CD14-positive monocyte (primary cell): ENCODE measurements at regions not wholly inside any gene's neighbourhood (a gene's known extent, or its start where the extent isn't known, plus 50 kb on each side); places are given as distances from the start of the nearest gene placed in this dataset.

ENCODE experiments used
- DNase-seq, 3 donors: peaks; one replicate each; pipeline ENCODE4 v3.0.0-alpha.2; 2011 to 2022
- H2AFZ ChIP-seq: 2 replicates; pipeline ENCODE4 v1.6.0; 2012; ENCODE audit warnings: mild to moderate bottlenecking, low read depth, low read length, inconsistent platforms; ENCODE audit not compliant: insufficient read depth, poor library complexity, severe bottlenecking
- H3K27ac ChIP-seq, 2 donors: 1 replicate in 1 of 2; 2 replicates in 1 of 2; pipeline ENCODE4 v1.5.1; 2012 to 2013; ENCODE audit warnings: low read length in 2 of 2, control low read depth in 1 of 2, inconsistent platforms in 1 of 2, low read depth in 1 of 2, mild to moderate bottlenecking in 1 of 2
- H3K27me3 ChIP-seq, 2 donors: one replicate each; pipeline versions ENCODE4 v1.6.0 to v1.6.1; 2011 to 2013; ENCODE audit warnings: low read length in 2 of 2; ENCODE audit not compliant: control insufficient read depth in 2 of 2, insufficient read depth in 2 of 2
- H3K36me3 ChIP-seq, 2 donors: replicated peaks in 1 of 2; 1 replicate in 1 of 2; 2 replicates in 1 of 2; pipeline versions ENCODE4 v1.5.1 to v1.6.1; 2012 to 2013; ENCODE audit warnings: low read length in 2 of 2, control low read depth in 1 of 2, inconsistent platforms in 1 of 2, mild to moderate bottlenecking in 1 of 2; ENCODE audit not compliant: insufficient read depth in 2 of 2, control insufficient read depth in 1 of 2
- H3K4me1 ChIP-seq, 2 donors: 1 replicate in 1 of 2; 2 replicates in 1 of 2; pipeline versions ENCODE4 v1.5.1 to v1.6.1; 2012 to 2013; ENCODE audit warnings: low read length in 2 of 2, control low read depth in 1 of 2, inconsistent platforms in 1 of 2, mild to moderate bottlenecking in 1 of 2, moderate library complexity in 1 of 2; ENCODE audit not compliant: insufficient read depth in 2 of 2, control insufficient read depth in 1 of 2
- H3K4me2 ChIP-seq: replicated peaks from 2 replicates; pipeline ENCODE3; 2012; ENCODE audit warnings: low read length, moderate library complexity, mild to moderate bottlenecking; ENCODE audit not compliant: poor library complexity, severe bottlenecking; ENCODE audit errors: extremely low read depth
- H3K4me3 ChIP-seq, 3 experiments: fragments of 200-600 bp in 1 of 3; sonication (generic) in 1 of 3; replicated peaks in 1 of 3; 1 replicate in 2 of 3; 2 replicates in 1 of 3; pipeline ENCODE4 v1.5.1; 2011 to 2013; ENCODE audit warnings: low read length in 3 of 3, mild to moderate bottlenecking in 3 of 3, control low read depth in 2 of 3, low read depth in 2 of 3, inconsistent platforms in 1 of 3, moderate library complexity in 1 of 3
- H3K79me2 ChIP-seq: 2 replicates; pipeline ENCODE4 v1.6.0; 2012; ENCODE audit warnings: mild to moderate bottlenecking, control low read depth, inconsistent platforms, low read length, moderate library complexity; ENCODE audit not compliant: insufficient read depth
- H3K9ac ChIP-seq: 2 replicates; pipeline ENCODE4 v1.6.0; 2017; ENCODE audit warnings: low read length, mild to moderate bottlenecking; ENCODE audit not compliant: insufficient read depth, poor library complexity, severe bottlenecking
- H3K9me3 ChIP-seq, 2 donors: replicated peaks in 1 of 2; 1 replicate in 1 of 2; 2 replicates in 1 of 2; pipeline versions ENCODE4 v1.5.1 to v1.6.1; 2012 to 2013; ENCODE audit warnings: low read length in 2 of 2, control low read depth in 1 of 2; ENCODE audit not compliant: control insufficient read depth in 1 of 2, insufficient read depth in 1 of 2
- H4K20me1 ChIP-seq: 2 replicates; pipeline ENCODE4 v1.6.0; 2012; ENCODE audit warnings: mild to moderate bottlenecking, low read length, control low read depth, moderate library complexity; ENCODE audit not compliant: insufficient read depth
- H3K27ac Mint-ChIP-seq, 7 donors: one replicate each; pipeline ENCODE4 v1.8.0; 2020; ENCODE audit warnings: mild to moderate bottlenecking in 7 of 7, mixed read lengths in 7 of 7, moderate library complexity in 6 of 7, inconsistent platforms in 2 of 7
- H3K27me3 Mint-ChIP-seq, 3 donors: one replicate each; pipeline ENCODE4 v1.8.0; 2021 to 2022; ENCODE audit warnings: low read depth in 3 of 3, mild to moderate bottlenecking in 3 of 3, mixed read lengths in 3 of 3, moderate library complexity in 3 of 3, inconsistent platforms in 1 of 3
- H3K36me3 Mint-ChIP-seq, 2 donors: one replicate each; pipeline ENCODE4 v1.8.0; 2020; ENCODE audit warnings: mixed read lengths in 2 of 2, inconsistent platforms in 1 of 2, mild to moderate bottlenecking in 1 of 2
- H3K4me1 Mint-ChIP-seq: one replicate; pipeline ENCODE4 v1.8.0; 2020; ENCODE audit warnings: mild to moderate bottlenecking, mixed read lengths
- H3K4me3 Mint-ChIP-seq, 2 donors: one replicate each; pipeline ENCODE4 v1.8.0; 2020; ENCODE audit warnings: mild to moderate bottlenecking in 2 of 2, mixed read lengths in 2 of 2, moderate library complexity in 1 of 2
- H3K9me3 Mint-ChIP-seq, 7 donors: one replicate each; pipeline ENCODE4 v1.8.0; 2020 to 2022; ENCODE audit warnings: mixed read lengths in 7 of 7, mild to moderate bottlenecking in 6 of 7, moderate library complexity in 6 of 7, inconsistent platforms in 2 of 7
- CTCF ChIP-seq: fragments of 200-600 bp; IDR thresholded peaks from one replicate; pipeline ENCODE4 v1.8.0; 2022; ENCODE audit warnings: antibody characterized with exemption, mild to moderate bottlenecking
- WGBS: methylation state at CpG from one replicate; pipeline ENCODE4 v1.1.5; 2013; ENCODE audit warnings: missing lambda C conversion rate; ENCODE audit not compliant: insufficient coverage; 5-methylcytosine and 5-hydroxymethylcytosine counted together
- intact Hi-C, 2 donors: fragments of 100-400 bp; cut with micrococcal nuclease; formaldehyde crosslinking; loops; one replicate each; pipeline versions ENCODE4 v1.15.0 to v1.15.1; 2023

DNA sequence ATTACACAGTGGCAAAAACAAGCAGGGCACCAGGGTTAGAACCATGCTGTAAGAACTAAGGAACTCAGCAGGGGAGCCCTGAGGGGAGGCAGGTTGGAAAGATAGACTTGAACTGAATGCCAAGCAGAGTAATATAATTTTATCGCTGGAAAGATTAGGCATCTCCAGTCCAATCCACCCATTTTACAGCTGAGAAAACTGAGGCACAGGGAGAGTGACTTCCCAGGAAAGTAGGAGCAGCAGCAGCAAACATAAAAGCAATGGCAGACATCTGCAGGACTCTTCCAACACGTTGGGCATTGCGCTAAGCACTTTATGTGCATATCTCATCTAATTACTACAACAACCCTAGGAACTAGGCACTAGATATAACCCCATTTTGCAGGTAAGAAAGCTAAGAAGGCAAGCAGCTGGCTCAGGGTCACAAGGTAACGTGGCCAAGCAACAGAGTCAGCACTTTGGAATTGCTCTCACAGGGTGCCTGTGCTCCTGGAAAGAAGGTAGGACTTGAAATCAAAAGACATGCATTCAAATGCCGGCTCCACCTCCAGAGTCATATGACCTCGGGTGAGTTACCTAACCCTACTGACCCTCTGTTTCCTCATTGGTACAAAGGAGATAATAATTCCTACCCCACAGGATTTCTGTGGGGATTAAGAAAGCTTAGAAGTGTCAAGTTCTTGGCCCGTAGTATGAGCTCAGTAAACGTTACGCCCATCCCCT lies 215.3 kb downstream of the BARX2 start:
- H4K20me1 ChIP-seq: no peaks in the 10 kb centered on the region
- Mint-ChIP-seq H3K27ac (no peak overlapping the region), H3K4me1 (no peaks in the 10 kb centered on the region), H3K27me3 (no peaks in the 10 kb centered on the region), H3K36me3 (no peaks in the 10 kb centered on the region), H3K4me3 (no peak overlapping the region), H3K9me3 (peaks cover 0 to 2% (median 0%) of the 10 kb centered on the region in 7 donors)
- no peaks in the 10 kb centered on the region for H3K36me3 ChIP-seq
- TF ChIP-seq CTCF: no peak
- intact Hi-C loops: no loop called here
- H3K27me3 ChIP-seq: no peaks in the 10 kb centered on the region
- H3K9ac ChIP-seq: no peak overlapping the region
- no peak overlapping the region for H3K4me2 ChIP-seq
- H2AFZ ChIP-seq: no peak overlapping the region
- H3K27ac ChIP-seq: no peak overlapping the region
- H3K9me3 ChIP-seq: no peaks in the 10 kb centered on the region
- no peaks in the 10 kb centered on the region for H3K79me2 ChIP-seq
- H3K4me3 ChIP-seq: no peak overlapping the region
- DNase-seq: no peak
- WGBS: 80% methylated on average over 4 of the region's 9 CpGs
- no peaks in the 10 kb centered on the region for H3K4me1 ChIP-seq

DNA sequence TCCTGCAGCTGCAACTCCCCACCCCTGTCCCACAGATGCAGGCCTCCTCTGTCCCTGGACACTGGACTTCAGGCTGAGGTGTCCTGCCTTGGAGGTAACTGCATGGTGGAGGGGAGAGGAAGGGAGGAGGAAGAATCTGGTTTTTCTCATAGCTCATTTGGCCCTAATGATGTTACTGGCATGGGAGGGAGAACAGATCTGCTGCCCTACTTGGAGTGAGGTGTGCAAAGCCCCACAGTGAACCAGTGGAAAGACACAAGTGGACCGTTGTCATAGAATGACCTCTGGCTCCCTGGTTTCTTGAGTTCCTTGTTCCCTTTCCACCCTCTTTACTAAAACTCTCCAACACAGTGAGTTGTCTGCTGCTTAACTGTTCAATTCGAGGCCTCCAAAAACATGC lies 215.9 kb downstream of the BARX2 start:
- WGBS: 83% methylated on average over 1 of the region's 2 CpGs
- no peak for DNase-seq
- Mint-ChIP-seq H3K4me1 (no peaks in the 10 kb centered on the region), H3K36me3 (no peaks in the 10 kb centered on the region), H3K4me3 (no peak overlapping the region), H3K9me3 (peaks cover 0 to 2% (median 0%) of the 10 kb centered on the region in 7 donors), H3K27ac (no peak overlapping the region), H3K27me3 (no peaks in the 10 kb centered on the region)
- Histone ChIP-seq H3K4me2 (no peak overlapping the region), H3K4me1 (no peaks in the 10 kb centered on the region), H3K36me3 (no peaks in the 10 kb centered on the region), H2AFZ (no peak overlapping the region), H3K27me3 (no peaks in the 10 kb centered on the region), H3K79me2 (no peaks in the 10 kb centered on the region), H4K20me1 (no peaks in the 10 kb centered on the region), H3K4me3 (no peak overlapping the region), H3K27ac (no peak overlapping the region), H3K9me3 (no peaks in the 10 kb centered on the region), H3K9ac (no peak overlapping the region)
- no peak for TF ChIP-seq CTCF
- intact Hi-C loops: no loop called here
